HEK293T (cell line): ENCODE measurements at regions not wholly inside any gene's neighbourhood (a gene's known extent, or its start where the extent isn't known, plus 50 kb on each side); places are given as distances from the start of the nearest gene placed in this dataset.

Source experiments
- CTCF ChIA-PET: fragments of 350-600 bp; formaldehyde crosslinking; extraction: SDS; loops from one replicate; lab custom pipeline; 2021; ENCODE audit warnings: antibody characterized with exemption, inconsistent platforms; lab: Yijun Ruan, JAX
- POLR2A ChIA-PET: fragments of 350-600 bp; formaldehyde crosslinking; extraction: SDS; loops from one replicate; lab custom pipeline; 2020; ENCODE audit warnings: antibody characterized with exemption, inconsistent platforms; lab: Yijun Ruan, JAX
- DNase-seq: peaks from one replicate; pipeline ENCODE4 v3.0.0; 2012; ENCODE audit warnings: mixed read lengths; ENCODE audit errors: extremely low spot score
- ARNT ChIP-seq: fragments of 450-650 bp; IDR thresholded peaks from 2 replicates; pipeline ENCODE4 v1.6.1; 2017; ENCODE audit warnings: mild to moderate bottlenecking
- BHLHE40 ChIP-seq: fragments of 450-650 bp; IDR thresholded peaks from 2 replicates; pipeline ENCODE4 v1.6.1; 2016; ENCODE audit warnings: mild to moderate bottlenecking, moderate library complexity, borderline replicate concordance
- CTBP1 ChIP-seq: fragments of 450-650 bp; IDR thresholded peaks from 2 replicates; pipeline ENCODE4 v1.6.1; 2016; ENCODE audit warnings: borderline replicate concordance
- ELF4 ChIP-seq: fragments of 450-650 bp; IDR thresholded peaks from 2 replicates; pipeline ENCODE4 v1.6.1; 2017; ENCODE audit warnings: antibody characterized with exemption
- FOXA1 ChIP-seq: fragments of 450-650 bp; IDR thresholded peaks from 2 replicates; pipeline ENCODE4 v1.6.1; 2016; ENCODE audit warnings: mild to moderate bottlenecking
- FOXK2 ChIP-seq: fragments of 450-650 bp; IDR thresholded peaks from 2 replicates; pipeline ENCODE4 v1.6.1; 2016; ENCODE audit warnings: mild to moderate bottlenecking
- FOXM1 ChIP-seq: fragments of 450-650 bp; IDR thresholded peaks from 2 replicates; pipeline ENCODE4 v1.6.1; 2017; ENCODE audit warnings: mild to moderate bottlenecking, borderline replicate concordance
- HDGF ChIP-seq: fragments of 450-650 bp; IDR thresholded peaks from 2 replicates; pipeline ENCODE4 v1.6.1; 2017; ENCODE audit warnings: antibody characterized with exemption, borderline replicate concordance
- L3MBTL2 ChIP-seq: fragments of 450-650 bp; conservative IDR thresholded peaks from 2 replicates; pipeline ENCODE4 v1.6.1; 2016; ENCODE audit warnings: mild to moderate bottlenecking
- LEF1 ChIP-seq: fragments of 450-650 bp; IDR thresholded peaks from 2 replicates; pipeline ENCODE4 v1.6.1; 2017; ENCODE audit warnings: mild to moderate bottlenecking, borderline replicate concordance
- NFRKB ChIP-seq: fragments of 450-650 bp; IDR thresholded peaks from 2 replicates; pipeline ENCODE4 v1.6.1; 2016; ENCODE audit warnings: mild to moderate bottlenecking, moderate library complexity
- PKNOX1 ChIP-seq: fragments of 450-650 bp; IDR thresholded peaks from 2 replicates; pipeline ENCODE4 v1.6.1; 2016
- SP1 ChIP-seq: fragments of 450-650 bp; IDR thresholded peaks from 2 replicates; pipeline ENCODE4 v1.6.1; 2017
- SUZ12 ChIP-seq: fragments of 450-650 bp; IDR thresholded peaks from 2 replicates; pipeline ENCODE4 v1.6.1; 2016; ENCODE audit warnings: mild to moderate bottlenecking
- TARDBP ChIP-seq: fragments of 450-650 bp; IDR thresholded peaks from 2 replicates; pipeline ENCODE4 v1.6.1; 2016
- ZNF384 ChIP-seq: fragments of 450-650 bp; IDR thresholded peaks from 2 replicates; pipeline ENCODE4 v1.6.1; 2016

DNA sequence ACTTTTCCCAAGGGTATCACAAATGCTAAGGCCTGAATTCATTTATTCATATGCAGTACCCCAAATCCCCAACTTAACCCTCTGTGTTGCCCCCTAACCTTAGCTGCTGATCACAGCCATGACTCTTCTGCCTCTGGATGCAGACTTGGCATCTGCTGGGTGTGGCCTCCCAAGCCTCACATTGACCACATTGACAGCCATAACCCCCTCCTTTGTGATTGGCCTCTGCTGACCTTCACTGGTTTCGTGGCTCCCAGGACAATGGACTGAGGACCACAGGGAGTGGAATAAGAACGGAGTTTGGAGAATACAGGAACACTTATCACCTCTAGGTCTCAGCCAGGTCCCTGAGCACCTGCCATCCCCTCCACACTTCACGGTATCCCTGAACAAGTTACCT, 123.6 kb upstream of the CPEB2 start:
- DNase-seq = no peak
- ChIA-PET CTCF (no interaction called here), POLR2A (no interaction called here)
- TF ChIP-seq BHLHE40 = no peak

DNA sequence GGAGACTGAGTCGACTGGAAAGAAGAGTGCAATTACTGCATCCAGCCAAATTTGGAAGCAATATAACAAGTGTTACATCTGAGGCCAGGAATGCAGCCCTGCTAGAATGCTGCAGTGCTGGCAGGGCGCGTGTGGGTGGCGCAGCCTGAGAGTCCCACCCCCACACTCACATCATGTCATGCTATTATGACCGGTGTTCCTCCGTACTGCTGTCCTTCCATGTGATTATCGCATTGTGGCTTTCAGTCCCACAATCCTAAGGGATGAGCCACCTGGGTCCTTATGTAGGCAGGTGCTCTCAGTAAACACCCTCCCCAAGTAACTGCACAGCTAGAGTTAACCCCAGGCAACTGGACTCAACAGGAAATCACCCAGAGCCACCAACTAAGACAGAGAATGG, 122.6 kb upstream of the CPEB2 start:
- POLR2A ChIA-PET = no interaction called here
- CTCF ChIA-PET = no interaction called here
- no peak for DNase-seq

DNA sequence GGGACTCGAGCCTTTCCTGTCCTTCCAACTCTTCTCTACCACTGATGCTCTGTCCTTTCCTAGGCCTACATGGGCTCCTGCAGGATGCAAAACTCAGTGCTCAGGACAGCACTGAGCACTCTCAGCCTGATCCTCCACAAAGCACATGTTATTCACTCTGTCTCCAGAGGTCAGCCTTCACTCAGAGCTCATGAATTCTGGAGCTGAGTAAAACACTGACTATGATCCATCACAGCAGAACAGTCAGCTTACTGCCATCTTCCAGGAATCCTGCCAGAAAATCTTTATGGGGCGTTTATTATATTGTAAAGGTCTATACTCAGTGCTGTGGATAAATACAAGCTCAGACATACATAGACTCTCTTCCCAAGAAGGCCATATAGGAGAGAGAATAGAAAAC, 121.5 kb upstream of the CPEB2 start:
- TF ChIP-seq FOXM1 = no peak
- TF ChIP-seq L3MBTL2 = no peak
- no peak for TF ChIP-seq PKNOX1
- TF ChIP-seq ELF4 = no peak
- TF ChIP-seq TARDBP = no peak
- no peak for TF ChIP-seq SUZ12
- no peak for TF ChIP-seq BHLHE40
- no peak for TF ChIP-seq SP1
- no peak for TF ChIP-seq FOXK2
- TF ChIP-seq CTBP1 = no peak
- DNase-seq = no peak
- ChIA-PET POLR2A (no interaction called here), CTCF (no interaction called here)

More for the DNA sequence above, 122.6 kb upstream of the CPEB2 start:
- no peak for TF ChIP-seq HDGF
- TF ChIP-seq PKNOX1 = no peak
- no peak for TF ChIP-seq TARDBP
- TF ChIP-seq NFRKB = no peak
- TF ChIP-seq FOXA1 = no peak
- no peak for TF ChIP-seq LEF1
- no peak for TF ChIP-seq FOXM1
- TF ChIP-seq ELF4 = no peak
- no peak for TF ChIP-seq ARNT
- no peak for TF ChIP-seq SUZ12
- no peak for TF ChIP-seq FOXK2

GRCh38 chr4:14883166-14883565, 119.1 kb upstream of the CPEB2 start:
- DNase-seq = no peak
- no peak for TF ChIP-seq SUZ12
- TF ChIP-seq TARDBP = no peak
- TF ChIP-seq FOXK2 = no peak
- TF ChIP-seq BHLHE40 = no peak
- no peak for TF ChIP-seq SP1
- TF ChIP-seq PKNOX1 = no peak
- TF ChIP-seq ARNT = no peak
- no peak for TF ChIP-seq CTBP1
- TF ChIP-seq FOXM1 = no peak
- no peak for TF ChIP-seq L3MBTL2
- TF ChIP-seq ZNF384 = no peak
- TF ChIP-seq FOXA1 = no peak
- POLR2A ChIA-PET = no interaction called here
- CTCF ChIA-PET = no interaction called here

DNA sequence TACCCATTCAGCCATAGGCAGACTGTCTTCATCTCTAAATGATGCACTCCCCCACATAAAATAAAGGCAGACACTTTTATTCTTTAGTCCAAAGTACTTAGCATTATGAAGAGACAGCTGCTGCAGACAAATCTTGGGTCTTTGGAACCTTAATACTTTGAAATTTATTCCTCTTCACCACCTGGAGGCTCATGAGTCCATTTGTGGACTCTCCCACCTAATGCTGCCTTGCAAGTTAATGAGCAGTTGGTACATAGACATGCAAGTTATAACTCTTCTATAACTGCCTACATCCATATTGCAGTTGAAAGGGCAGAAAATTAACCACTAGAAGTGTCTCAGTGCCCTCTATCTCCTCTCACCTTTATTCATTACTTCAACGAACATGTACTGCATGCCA, 118.6 kb upstream of the CPEB2 start:
- ChIA-PET POLR2A (no interaction called here), CTCF (no interaction called here)
- no peak for TF ChIP-seq SUZ12
- TF ChIP-seq LEF1 = no peak
- no peak for TF ChIP-seq SP1
- no peak for TF ChIP-seq CTBP1
- TF ChIP-seq TARDBP = no peak
- TF ChIP-seq FOXK2 = no peak
- no peak for TF ChIP-seq FOXA1
- no peak for TF ChIP-seq FOXM1

GRCh38 chr4:14887842-14888433, 114.3 kb upstream of the CPEB2 start:
- ChIA-PET POLR2A (no interaction called here), CTCF (no interaction called here)
- no peak for DNase-seq
- no peak for TF ChIP-seq SP1
- TF ChIP-seq ARNT = no peak
- no peak for TF ChIP-seq ELF4
- no peak for TF ChIP-seq HDGF
- no peak for TF ChIP-seq FOXK2
- TF ChIP-seq FOXM1 = no peak
- no peak for TF ChIP-seq CTBP1
- TF ChIP-seq BHLHE40 = no peak
- no peak for TF ChIP-seq NFRKB
- no peak for TF ChIP-seq ZNF384
- TF ChIP-seq L3MBTL2 = no peak
- no peak for TF ChIP-seq LEF1
- no peak for TF ChIP-seq PKNOX1
- no peak for TF ChIP-seq TARDBP
- no peak for TF ChIP-seq FOXA1
- TF ChIP-seq SUZ12 = no peak

More for the DNA sequence above, 118.6 kb upstream of the CPEB2 start:
- DNase-seq = no peak
